CD14-positive monocyte (primary cell): ENCODE measurements at regions not wholly inside any gene's neighbourhood (a gene's known extent, or its start where the extent isn't known, plus 50 kb on each side); places are given as distances from the start of the nearest gene placed in this dataset.

Experiments used
- DNase-seq, 3 donors: peaks; one replicate each; pipeline ENCODE4 v3.0.0-alpha.2; 2011 to 2022
- H2AFZ ChIP-seq: 2 replicates; pipeline ENCODE4 v1.6.0; 2012; ENCODE audit warnings: mild to moderate bottlenecking, low read depth, low read length, inconsistent platforms; ENCODE audit not compliant: insufficient read depth, poor library complexity, severe bottlenecking
- H3K27ac ChIP-seq, 2 donors: 1 replicate in 1 of 2; 2 replicates in 1 of 2; pipeline ENCODE4 v1.5.1; 2012 to 2013; ENCODE audit warnings: low read length in 2 of 2, control low read depth in 1 of 2, inconsistent platforms in 1 of 2, low read depth in 1 of 2, mild to moderate bottlenecking in 1 of 2
- H3K27me3 ChIP-seq, 2 donors: one replicate each; pipeline versions ENCODE4 v1.6.0 to v1.6.1; 2011 to 2013; ENCODE audit warnings: low read length in 2 of 2; ENCODE audit not compliant: control insufficient read depth in 2 of 2, insufficient read depth in 2 of 2
- H3K36me3 ChIP-seq, 2 donors: replicated peaks in 1 of 2; 1 replicate in 1 of 2; 2 replicates in 1 of 2; pipeline versions ENCODE4 v1.5.1 to v1.6.1; 2012 to 2013; ENCODE audit warnings: low read length in 2 of 2, control low read depth in 1 of 2, inconsistent platforms in 1 of 2, mild to moderate bottlenecking in 1 of 2; ENCODE audit not compliant: insufficient read depth in 2 of 2, control insufficient read depth in 1 of 2
- H3K4me1 ChIP-seq, 2 donors: 1 replicate in 1 of 2; 2 replicates in 1 of 2; pipeline versions ENCODE4 v1.5.1 to v1.6.1; 2012 to 2013; ENCODE audit warnings: low read length in 2 of 2, control low read depth in 1 of 2, inconsistent platforms in 1 of 2, mild to moderate bottlenecking in 1 of 2, moderate library complexity in 1 of 2; ENCODE audit not compliant: insufficient read depth in 2 of 2, control insufficient read depth in 1 of 2
- H3K4me2 ChIP-seq: replicated peaks from 2 replicates; pipeline ENCODE3; 2012; ENCODE audit warnings: low read length, moderate library complexity, mild to moderate bottlenecking; ENCODE audit not compliant: poor library complexity, severe bottlenecking; ENCODE audit errors: extremely low read depth
- H3K4me3 ChIP-seq, 3 experiments: fragments of 200-600 bp in 1 of 3; sonication (generic) in 1 of 3; replicated peaks in 1 of 3; 1 replicate in 2 of 3; 2 replicates in 1 of 3; pipeline ENCODE4 v1.5.1; 2011 to 2013; ENCODE audit warnings: low read length in 3 of 3, mild to moderate bottlenecking in 3 of 3, control low read depth in 2 of 3, low read depth in 2 of 3, inconsistent platforms in 1 of 3, moderate library complexity in 1 of 3
- H3K79me2 ChIP-seq: 2 replicates; pipeline ENCODE4 v1.6.0; 2012; ENCODE audit warnings: mild to moderate bottlenecking, control low read depth, inconsistent platforms, low read length, moderate library complexity; ENCODE audit not compliant: insufficient read depth
- H3K9ac ChIP-seq: 2 replicates; pipeline ENCODE4 v1.6.0; 2017; ENCODE audit warnings: low read length, mild to moderate bottlenecking; ENCODE audit not compliant: insufficient read depth, poor library complexity, severe bottlenecking
- H3K9me3 ChIP-seq, 2 donors: replicated peaks in 1 of 2; 1 replicate in 1 of 2; 2 replicates in 1 of 2; pipeline versions ENCODE4 v1.5.1 to v1.6.1; 2012 to 2013; ENCODE audit warnings: low read length in 2 of 2, control low read depth in 1 of 2; ENCODE audit not compliant: control insufficient read depth in 1 of 2, insufficient read depth in 1 of 2
- H4K20me1 ChIP-seq: 2 replicates; pipeline ENCODE4 v1.6.0; 2012; ENCODE audit warnings: mild to moderate bottlenecking, low read length, control low read depth, moderate library complexity; ENCODE audit not compliant: insufficient read depth
- H3K27ac Mint-ChIP-seq, 7 donors: one replicate each; pipeline ENCODE4 v1.8.0; 2020; ENCODE audit warnings: mild to moderate bottlenecking in 7 of 7, mixed read lengths in 7 of 7, moderate library complexity in 6 of 7, inconsistent platforms in 2 of 7
- H3K27me3 Mint-ChIP-seq, 3 donors: one replicate each; pipeline ENCODE4 v1.8.0; 2021 to 2022; ENCODE audit warnings: low read depth in 3 of 3, mild to moderate bottlenecking in 3 of 3, mixed read lengths in 3 of 3, moderate library complexity in 3 of 3, inconsistent platforms in 1 of 3
- H3K36me3 Mint-ChIP-seq, 2 donors: one replicate each; pipeline ENCODE4 v1.8.0; 2020; ENCODE audit warnings: mixed read lengths in 2 of 2, inconsistent platforms in 1 of 2, mild to moderate bottlenecking in 1 of 2
- H3K4me1 Mint-ChIP-seq: one replicate; pipeline ENCODE4 v1.8.0; 2020; ENCODE audit warnings: mild to moderate bottlenecking, mixed read lengths
- H3K4me3 Mint-ChIP-seq, 2 donors: one replicate each; pipeline ENCODE4 v1.8.0; 2020; ENCODE audit warnings: mild to moderate bottlenecking in 2 of 2, mixed read lengths in 2 of 2, moderate library complexity in 1 of 2
- H3K9me3 Mint-ChIP-seq, 7 donors: one replicate each; pipeline ENCODE4 v1.8.0; 2020 to 2022; ENCODE audit warnings: mixed read lengths in 7 of 7, mild to moderate bottlenecking in 6 of 7, moderate library complexity in 6 of 7, inconsistent platforms in 2 of 7
- WGBS: methylation state at CpG from one replicate; pipeline ENCODE4 v1.1.5; 2013; ENCODE audit warnings: missing lambda C conversion rate; ENCODE audit not compliant: insufficient coverage; 5-methylcytosine and 5-hydroxymethylcytosine counted together
- intact Hi-C, 2 donors: fragments of 100-400 bp; cut with micrococcal nuclease; formaldehyde crosslinking; loops; one replicate each; pipeline versions ENCODE4 v1.15.0 to v1.15.1; 2023
- TF ChIP-seq, protein P1 (sequence below): fragments of 200-600 bp; IDR thresholded peaks from one replicate; pipeline ENCODE4 v1.8.0; 2022; ENCODE audit warnings: antibody characterized with exemption, mild to moderate bottlenecking

DNA sequence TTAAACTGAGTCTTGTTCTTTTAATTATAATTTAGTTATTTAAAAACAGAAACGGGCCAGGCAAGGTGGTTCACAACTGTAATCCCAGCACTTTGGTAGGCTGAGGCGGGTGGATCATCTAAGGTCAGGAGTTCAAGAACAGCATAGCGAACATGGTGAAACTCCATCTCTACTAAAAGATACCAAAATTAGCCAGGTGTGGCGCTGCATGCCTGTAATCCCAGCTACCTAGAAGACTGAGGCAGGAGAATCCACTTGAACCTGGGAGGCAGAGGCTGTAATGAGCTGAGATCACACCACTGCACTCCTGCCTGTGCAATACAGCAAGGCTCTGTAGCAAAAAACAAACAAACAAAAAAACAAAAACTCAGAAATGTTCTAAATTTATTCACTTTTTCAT lies 852.9 kb downstream of the TECRL start:
- Histone ChIP-seq H3K4me2 (no peak overlapping the region), H3K27ac (no peak overlapping the region), H2AFZ (no peak overlapping the region), H3K4me3 (no peak overlapping the region), H3K4me1 (no peaks in the 10 kb centered on the region), H3K79me2 (no peaks in the 10 kb centered on the region), H3K36me3 (no peaks in the 10 kb centered on the region), H4K20me1 (no peaks in the 10 kb centered on the region), H3K27me3 (no peaks in the 10 kb centered on the region), H3K9ac (no peak overlapping the region), H3K9me3 (no peaks in the 10 kb centered on the region)
- DNase-seq: no peak
- Mint-ChIP-seq H3K36me3 (no peaks in the 10 kb centered on the region), H3K27me3 (no peaks in the 10 kb centered on the region), H3K4me3 (no peak overlapping the region), H3K9me3 (peaks cover 0 to 3% (median 1%) of the 10 kb centered on the region in 7 donors), H3K4me1 (no peaks in the 10 kb centered on the region), H3K27ac (no peak overlapping the region)
- intact Hi-C loops: no loop called here
- 60% methylated on average over 2 of the region's 4 CpGs for WGBS
- TF ChIP-seq, protein P1, sequence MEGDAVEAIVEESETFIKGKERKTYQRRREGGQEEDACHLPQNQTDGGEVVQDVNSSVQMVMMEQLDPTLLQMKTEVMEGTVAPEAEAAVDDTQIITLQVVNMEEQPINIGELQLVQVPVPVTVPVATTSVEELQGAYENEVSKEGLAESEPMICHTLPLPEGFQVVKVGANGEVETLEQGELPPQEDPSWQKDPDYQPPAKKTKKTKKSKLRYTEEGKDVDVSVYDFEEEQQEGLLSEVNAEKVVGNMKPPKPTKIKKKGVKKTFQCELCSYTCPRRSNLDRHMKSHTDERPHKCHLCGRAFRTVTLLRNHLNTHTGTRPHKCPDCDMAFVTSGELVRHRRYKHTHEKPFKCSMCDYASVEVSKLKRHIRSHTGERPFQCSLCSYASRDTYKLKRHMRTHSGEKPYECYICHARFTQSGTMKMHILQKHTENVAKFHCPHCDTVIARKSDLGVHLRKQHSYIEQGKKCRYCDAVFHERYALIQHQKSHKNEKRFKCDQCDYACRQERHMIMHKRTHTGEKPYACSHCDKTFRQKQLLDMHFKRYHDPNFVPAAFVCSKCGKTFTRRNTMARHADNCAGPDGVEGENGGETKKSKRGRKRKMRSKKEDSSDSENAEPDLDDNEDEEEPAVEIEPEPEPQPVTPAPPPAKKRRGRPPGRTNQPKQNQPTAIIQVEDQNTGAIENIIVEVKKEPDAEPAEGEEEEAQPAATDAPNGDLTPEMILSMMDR: no peak

DNA sequence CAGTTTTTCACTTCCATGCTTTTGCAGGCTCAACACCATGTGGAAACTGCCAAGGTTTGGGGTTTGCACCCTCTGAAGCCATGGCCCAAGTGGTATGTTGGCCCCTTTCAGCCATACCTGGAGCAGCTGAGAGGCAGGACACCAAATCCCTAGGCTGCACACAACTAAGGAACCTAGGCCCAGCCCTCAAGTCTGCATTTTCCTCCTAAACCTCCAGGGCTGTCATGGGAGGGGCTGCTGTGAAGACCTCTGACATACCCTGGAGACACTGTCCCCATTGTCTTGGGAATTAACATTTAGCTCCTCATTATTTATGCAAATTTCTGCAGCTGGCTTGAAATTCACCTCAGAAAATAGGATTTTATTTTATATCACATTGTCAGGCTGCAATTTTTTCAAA lies 856.1 kb downstream of the TECRL start:
- no peak overlapping the region for H2AFZ ChIP-seq
- Mint-ChIP-seq H3K4me3 (no peak overlapping the region), H3K9me3 (no peaks in the 10 kb centered on the region), H3K27ac (no peak overlapping the region), H3K36me3 (no peaks in the 10 kb centered on the region), H3K27me3 (no peaks in the 10 kb centered on the region), H3K4me1 (no peaks in the 10 kb centered on the region)
- no peaks in the 10 kb centered on the region for H3K9me3 ChIP-seq
- H3K4me3 ChIP-seq: no peak overlapping the region
- no peaks in the 10 kb centered on the region for H3K36me3 ChIP-seq
- DNase-seq: no peak
- H3K27ac ChIP-seq: no peak overlapping the region
- H3K27me3 ChIP-seq: no peaks in the 10 kb centered on the region
- H3K4me1 ChIP-seq: no peaks in the 10 kb centered on the region
- no peak overlapping the region for H3K9ac ChIP-seq
- H4K20me1 ChIP-seq: no peaks in the 10 kb centered on the region
- intact Hi-C loops: no loop called here
- no peaks in the 10 kb centered on the region for H3K79me2 ChIP-seq
- TF ChIP-seq, protein P1: no peak
- H3K4me2 ChIP-seq: no peak overlapping the region
